Memory B cell (primary cell): ENCODE measurements at regions not wholly inside any gene's neighbourhood (a gene's known extent, or its start where the extent isn't known, plus 50 kb on each side); places are given as distances from the start of the nearest gene placed in this dataset.

Experiments used
- ATAC-seq: fragments of 150-1000 bp; cut with Tn5 transposase; 2 replicates; pipeline ENCODE4 v1.10.0; 2021; ENCODE audit warnings: low read depth, mild to moderate bottlenecking, moderate library complexity
- DNase-seq, 2 donors: peaks; one replicate each; pipeline ENCODE4 v3.0.0; 2022; ENCODE audit warnings: low spot score in 2 of 2
- H3K27ac Mint-ChIP-seq: one replicate; pipeline ENCODE4 v1.8.0; 2022; ENCODE audit warnings: mild to moderate bottlenecking, moderate library complexity, mixed read lengths
- H3K27me3 Mint-ChIP-seq: one replicate; pipeline ENCODE4 v1.8.0; 2022; ENCODE audit warnings: mixed read lengths
- H3K36me3 Mint-ChIP-seq: one replicate; pipeline ENCODE4 v1.8.0; 2022; ENCODE audit warnings: mild to moderate bottlenecking, mixed read lengths
- H3K4me1 Mint-ChIP-seq: one replicate; pipeline ENCODE4 v1.8.0; 2022; ENCODE audit warnings: mixed read lengths
- H3K4me3 Mint-ChIP-seq: one replicate; pipeline ENCODE4 v1.8.0; 2022; ENCODE audit warnings: mild to moderate bottlenecking, moderate library complexity, mixed read lengths
- H3K9me3 Mint-ChIP-seq: one replicate; pipeline ENCODE4 v1.8.0; 2022; ENCODE audit warnings: mixed read lengths

DNA sequence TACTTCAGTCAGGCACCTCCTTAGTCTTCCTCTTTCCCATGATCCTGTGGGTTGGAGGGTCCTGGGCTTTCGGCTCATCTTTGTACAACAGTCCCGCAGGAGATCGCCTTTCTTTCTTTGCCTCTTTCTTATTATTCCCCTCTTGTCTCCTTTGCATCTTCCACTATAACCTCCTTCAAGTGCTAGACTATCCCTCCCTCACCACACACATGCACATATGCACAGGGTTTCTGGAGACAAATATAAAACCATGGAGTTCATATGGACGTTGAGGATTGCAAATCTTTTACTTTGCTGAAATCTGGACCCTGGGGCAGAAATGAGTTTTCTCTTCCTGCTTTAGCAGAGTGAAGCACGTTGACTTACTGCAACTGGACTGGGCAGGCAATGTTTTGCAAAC lies 80.3 kb downstream of the TMEM17 start:
- no peaks in the 10 kb centered on the region for H3K36me3 Mint-ChIP-seq
- DNase-seq (no peak), ATAC-seq (no peak)
- H3K9me3 Mint-ChIP-seq = peaks cover 6% of the 10 kb centered on the region
- H3K27ac Mint-ChIP-seq = no peak overlapping the region
- H3K4me3 Mint-ChIP-seq = no peak overlapping the region
- H3K27me3 Mint-ChIP-seq = no peaks in the 10 kb centered on the region
- no peaks in the 10 kb centered on the region for H3K4me1 Mint-ChIP-seq

DNA sequence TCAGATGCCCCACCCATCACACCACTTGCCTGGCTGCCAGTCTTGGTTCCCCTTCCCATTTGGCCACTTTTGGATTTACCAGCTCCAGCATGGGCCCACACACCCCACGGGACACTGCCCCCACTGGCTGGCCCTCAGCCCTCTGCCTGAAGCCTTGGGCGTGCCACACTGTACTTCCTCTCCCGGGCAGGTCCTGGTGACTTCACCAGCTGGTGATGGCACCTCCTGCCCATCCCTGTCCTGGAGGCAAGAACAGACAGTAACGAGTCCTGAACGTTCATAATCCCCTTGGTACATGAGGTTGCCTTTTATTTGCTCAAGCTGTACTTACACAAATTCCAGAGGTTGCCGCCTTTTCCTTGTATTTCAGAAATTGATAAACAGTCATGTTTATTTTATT lies 81.1 kb downstream of the TMEM17 start:
- ATAC-seq (no peak), DNase-seq (no peak)
- Mint-ChIP-seq H3K9me3 (peaks cover 3% of the 10 kb centered on the region), H3K27ac (no peak overlapping the region), H3K4me1 (no peaks in the 10 kb centered on the region), H3K36me3 (no peaks in the 10 kb centered on the region), H3K27me3 (no peaks in the 10 kb centered on the region), H3K4me3 (no peak overlapping the region)

DNA sequence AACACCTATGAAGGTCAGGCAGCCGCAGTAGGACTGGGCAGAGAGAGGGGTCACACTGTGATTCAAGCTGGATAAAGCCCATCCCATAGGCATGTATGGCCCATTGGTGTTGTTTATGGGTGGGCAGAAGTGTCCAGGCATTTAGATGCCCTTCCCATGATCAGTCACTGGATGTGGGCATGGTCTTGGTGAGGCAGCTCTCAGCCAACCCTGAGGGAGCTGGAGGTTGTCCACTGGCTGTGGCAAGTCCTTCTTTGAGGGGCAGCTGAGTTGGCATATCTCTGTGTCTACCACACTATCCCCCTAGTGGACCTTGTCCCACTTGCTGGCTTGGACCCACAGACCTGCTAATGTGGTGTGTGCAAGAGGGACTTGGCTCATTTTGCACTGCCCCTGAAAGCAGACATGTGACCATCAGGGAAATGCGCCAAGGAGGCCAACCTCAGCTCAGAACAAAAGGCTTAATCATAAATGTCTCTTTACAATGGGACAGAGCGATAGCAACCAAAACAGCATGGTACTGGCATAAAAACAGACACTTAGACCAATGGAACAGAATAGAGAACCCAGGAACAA lies 82.0 kb downstream of the TMEM17 start:
- Mint-ChIP-seq H3K4me1 (no peaks in the 10 kb centered on the region), H3K27me3 (no peaks in the 10 kb centered on the region), H3K9me3 (peaks cover 7% of the 10 kb centered on the region), H3K4me3 (no peak overlapping the region), H3K36me3 (no peaks in the 10 kb centered on the region), H3K27ac (no peak overlapping the region)
- no peak for DNase-seq
- no peak for ATAC-seq

DNA sequence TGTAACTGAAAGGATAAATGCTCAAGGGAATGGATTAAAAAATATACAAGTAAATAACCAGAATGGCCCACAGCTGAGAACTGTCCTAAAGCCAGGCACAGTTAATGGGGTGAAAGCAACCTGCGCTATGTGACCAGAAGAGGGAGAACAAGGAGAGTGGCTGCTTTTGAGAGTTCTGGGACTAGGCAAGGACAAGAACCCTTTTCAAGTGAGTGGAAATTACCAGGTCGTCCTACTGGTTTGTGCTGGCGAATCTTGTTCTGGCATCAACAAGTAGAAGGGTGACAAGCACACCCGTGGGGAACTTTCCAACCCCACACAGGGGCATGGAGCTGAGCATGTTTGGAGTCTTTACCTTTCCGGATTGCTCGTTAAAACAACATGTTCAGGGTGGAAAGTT lies 82.8 kb downstream of the TMEM17 start:
- DNase-seq = no peak
- H3K4me1 Mint-ChIP-seq = no peaks in the 10 kb centered on the region
- no peaks in the 10 kb centered on the region for H3K27me3 Mint-ChIP-seq
- H3K9me3 Mint-ChIP-seq = peaks cover 10% of the 10 kb centered on the region
- H3K36me3 Mint-ChIP-seq = no peaks in the 10 kb centered on the region
- no peak overlapping the region for H3K27ac Mint-ChIP-seq
- ATAC-seq = no peak
- H3K4me3 Mint-ChIP-seq = no peak overlapping the region

DNA sequence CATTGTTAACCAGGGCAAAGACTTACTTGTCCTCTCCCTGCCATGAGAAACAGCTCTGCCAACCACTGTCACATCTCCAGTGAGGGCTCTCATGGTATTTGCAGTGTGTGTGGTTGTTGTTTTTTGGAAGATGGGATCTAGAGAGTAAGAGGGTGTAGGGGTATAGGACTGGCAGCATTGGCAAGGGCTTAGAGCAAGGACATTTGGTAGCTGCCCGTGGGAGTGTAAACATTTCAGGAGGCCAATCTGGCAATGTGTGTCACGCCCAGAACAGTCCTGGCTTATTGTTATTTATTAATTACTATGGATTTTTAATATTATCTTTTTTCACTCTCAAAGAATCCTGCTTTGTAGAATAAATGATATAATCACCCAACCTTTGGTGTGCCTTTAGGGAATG lies 90.5 kb downstream of the TMEM17 start:
- DNase-seq (no peak), ATAC-seq (no peak)
- Mint-ChIP-seq H3K27me3 (peaks cover 2% of the 10 kb centered on the region), H3K36me3 (peaks cover 2% of the 10 kb centered on the region), H3K4me1 (peaks cover 14% of the 10 kb centered on the region), H3K4me3 (no peak overlapping the region), H3K27ac (no peak overlapping the region), H3K9me3 (peaks cover 7% of the 10 kb centered on the region)

DNA sequence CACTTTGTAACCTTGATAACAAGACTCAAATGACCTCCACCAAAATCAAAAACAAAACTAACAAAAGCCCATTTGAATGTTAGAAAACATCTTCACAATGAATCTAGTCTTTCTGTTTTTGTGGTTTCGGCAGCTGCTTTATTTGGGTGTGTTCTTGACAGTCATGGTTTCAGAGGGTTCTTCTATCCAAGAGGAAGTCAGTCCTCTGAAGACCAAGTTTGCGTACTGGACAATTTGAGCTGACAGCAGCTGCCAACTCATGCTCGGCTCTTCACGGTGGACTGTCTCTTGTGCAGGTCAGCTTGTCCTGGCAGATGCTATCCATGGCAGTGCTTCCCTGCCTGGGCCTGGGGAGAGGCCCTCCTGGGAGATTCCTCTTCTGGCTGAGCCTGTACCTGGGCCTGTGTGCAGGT lies 91.0 kb downstream of the TMEM17 start:
- H3K4me1 Mint-ChIP-seq = peaks cover 14% of the 10 kb centered on the region
- no peak overlapping the region for H3K4me3 Mint-ChIP-seq
- H3K27me3 Mint-ChIP-seq = peaks cover 2% of the 10 kb centered on the region
- peaks cover 7% of the 10 kb centered on the region for H3K9me3 Mint-ChIP-seq
- DNase-seq (no peak), ATAC-seq (peak; percentile 27)
- no peak overlapping the region for H3K27ac Mint-ChIP-seq
- peaks cover 2% of the 10 kb centered on the region for H3K36me3 Mint-ChIP-seq

DNA sequence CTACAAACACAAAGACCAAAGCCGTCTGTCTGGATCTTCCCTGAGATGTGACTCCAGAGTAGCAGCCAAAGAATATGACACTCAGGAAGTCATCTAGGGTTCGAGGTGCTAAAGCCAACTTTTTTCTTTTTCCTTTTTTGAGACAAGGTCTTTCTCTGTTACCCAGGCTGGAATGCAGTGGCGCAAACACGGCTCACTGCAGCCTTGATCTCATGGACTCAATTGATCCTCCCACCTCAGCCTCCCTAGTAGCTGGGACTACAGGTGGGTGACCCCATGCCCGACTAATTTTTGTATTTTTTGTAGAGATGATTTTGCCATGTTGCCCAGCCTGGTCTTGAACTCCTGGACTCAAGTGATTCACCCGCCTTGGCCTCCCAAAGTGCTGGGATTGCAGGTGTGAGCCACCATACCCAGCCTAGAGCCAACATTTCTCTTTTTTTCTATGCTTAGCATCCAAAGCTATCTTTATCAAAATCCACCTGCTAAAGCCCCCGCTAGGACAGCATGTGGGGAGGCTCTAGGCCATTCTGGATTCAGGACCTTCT lies 92.8 kb downstream of the TMEM17 start:
- Mint-ChIP-seq H3K36me3 (peaks cover 2% of the 10 kb centered on the region), H3K4me3 (no peak overlapping the region), H3K27ac (no peak overlapping the region), H3K9me3 (no peaks in the 10 kb centered on the region), H3K4me1 (peaks cover 14% of the 10 kb centered on the region), H3K27me3 (peaks cover 2% of the 10 kb centered on the region)
- DNase-seq (no peak), ATAC-seq (no peak)

DNA sequence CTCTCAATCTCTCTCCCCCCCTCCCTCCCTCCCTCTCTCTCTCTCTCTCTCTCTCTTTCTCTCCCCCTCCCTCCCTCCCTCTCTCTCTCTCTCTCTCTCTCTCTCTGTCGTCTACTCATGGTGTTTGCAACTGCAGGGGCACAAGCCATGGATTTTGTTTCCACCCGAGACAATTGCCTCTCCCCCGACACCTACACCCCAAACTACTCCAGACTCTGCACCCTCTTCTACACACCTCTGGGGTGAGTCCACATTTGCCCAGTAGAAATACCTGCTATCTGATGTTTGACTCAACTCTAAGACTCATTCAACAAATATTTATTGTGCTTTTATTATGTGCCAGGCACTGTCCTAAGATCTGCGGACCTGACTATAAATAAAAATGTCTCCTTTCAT lies 93.7 kb downstream of the TMEM17 start:
- Mint-ChIP-seq H3K27ac (peak overlapping the region; percentile 77), H3K9me3 (no peaks in the 10 kb centered on the region), H3K4me1 (peaks cover 14% of the 10 kb centered on the region), H3K4me3 (no peak overlapping the region), H3K36me3 (peaks cover 2% of the 10 kb centered on the region), H3K27me3 (peaks cover 2% of the 10 kb centered on the region)
- peak; percentile 12 for ATAC-seq
- no peak for DNase-seq

DNA sequence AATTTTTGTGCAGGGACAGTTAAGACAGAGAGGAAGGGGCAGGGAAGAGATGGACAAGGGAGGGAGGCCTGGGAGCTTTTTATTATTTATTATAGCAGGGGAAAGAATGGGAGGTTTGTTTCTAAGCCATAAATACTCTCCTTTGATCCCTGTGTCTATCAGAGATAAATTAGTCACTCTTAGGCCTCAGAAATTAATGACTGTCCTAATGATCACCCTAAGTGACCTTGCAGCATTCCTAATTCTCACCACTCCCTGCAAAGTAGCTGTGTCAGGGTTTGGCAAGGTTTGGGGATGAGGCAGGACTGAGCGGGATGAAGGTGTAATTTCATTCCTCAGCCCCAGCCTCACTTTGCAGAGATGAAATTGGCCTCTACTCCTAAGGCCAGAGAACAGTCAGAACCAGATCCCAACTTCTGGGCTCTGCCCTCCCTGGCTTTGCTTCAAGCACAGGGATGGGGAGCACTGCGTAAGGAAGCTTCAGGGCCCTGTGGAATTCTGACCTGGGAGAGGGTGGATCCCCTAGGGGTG lies 95.0 kb downstream of the TMEM17 start:
- H3K36me3 Mint-ChIP-seq = no peaks in the 10 kb centered on the region
- ATAC-seq (no peak), DNase-seq (no peak)
- H3K27me3 Mint-ChIP-seq = no peaks in the 10 kb centered on the region
- H3K4me3 Mint-ChIP-seq = no peak overlapping the region
- no peaks in the 10 kb centered on the region for H3K9me3 Mint-ChIP-seq
- H3K4me1 Mint-ChIP-seq = peaks cover 14% of the 10 kb centered on the region
- no peak overlapping the region for H3K27ac Mint-ChIP-seq

DNA sequence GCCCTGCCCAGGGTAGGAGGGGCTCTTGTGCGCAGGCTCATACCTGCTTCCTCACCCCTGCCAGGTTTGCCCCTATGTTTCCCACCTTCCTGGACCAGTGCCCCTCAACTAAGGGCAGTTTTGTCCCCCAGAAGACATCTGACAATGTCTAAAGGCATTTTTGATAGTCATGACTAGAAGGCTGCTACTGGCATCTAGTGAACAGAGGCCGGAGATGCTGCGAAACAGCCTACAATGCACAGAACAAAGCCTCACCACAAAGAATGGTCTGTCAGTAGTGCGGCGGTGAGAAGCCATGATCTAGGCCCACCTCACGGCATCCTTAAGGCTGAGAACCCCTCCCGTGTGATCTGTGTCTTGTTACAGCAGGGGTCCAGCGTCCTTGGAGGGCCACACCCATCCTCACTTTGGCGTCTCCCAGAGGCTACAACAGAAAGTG lies 96.0 kb downstream of the TMEM17 start:
- ATAC-seq = no peak
- Mint-ChIP-seq H3K4me1 (peaks cover 9% of the 10 kb centered on the region), H3K9me3 (no peaks in the 10 kb centered on the region), H3K36me3 (no peaks in the 10 kb centered on the region), H3K27ac (no peak overlapping the region), H3K4me3 (no peak overlapping the region), H3K27me3 (no peaks in the 10 kb centered on the region)
- no peak for DNase-seq

DNA sequence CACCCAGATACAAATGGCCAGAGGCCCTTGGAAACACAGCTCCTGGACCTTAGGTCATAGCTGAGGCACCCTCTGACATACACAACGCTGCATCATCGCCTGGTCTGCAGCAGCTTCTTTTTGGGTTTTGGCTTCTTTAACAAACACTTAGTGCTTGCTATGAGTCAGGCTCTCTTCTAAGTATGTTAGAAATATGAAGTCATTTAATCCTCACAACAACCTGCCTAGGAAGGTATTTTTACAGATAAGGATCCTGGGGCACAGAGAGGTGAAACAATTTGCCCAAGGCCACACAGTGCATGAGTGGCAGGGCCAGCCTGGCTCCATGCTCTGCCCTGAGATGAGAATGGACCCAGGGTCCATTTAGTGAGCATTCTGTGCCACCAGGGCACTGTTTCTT lies 96.6 kb downstream of the TMEM17 start:
- H3K4me3 Mint-ChIP-seq = no peak overlapping the region
- ATAC-seq (no peak), DNase-seq (no peak)
- no peak overlapping the region for H3K27ac Mint-ChIP-seq
- H3K9me3 Mint-ChIP-seq = no peaks in the 10 kb centered on the region
- H3K4me1 Mint-ChIP-seq = peaks cover 8% of the 10 kb centered on the region
- H3K36me3 Mint-ChIP-seq = no peaks in the 10 kb centered on the region
- no peaks in the 10 kb centered on the region for H3K27me3 Mint-ChIP-seq

DNA sequence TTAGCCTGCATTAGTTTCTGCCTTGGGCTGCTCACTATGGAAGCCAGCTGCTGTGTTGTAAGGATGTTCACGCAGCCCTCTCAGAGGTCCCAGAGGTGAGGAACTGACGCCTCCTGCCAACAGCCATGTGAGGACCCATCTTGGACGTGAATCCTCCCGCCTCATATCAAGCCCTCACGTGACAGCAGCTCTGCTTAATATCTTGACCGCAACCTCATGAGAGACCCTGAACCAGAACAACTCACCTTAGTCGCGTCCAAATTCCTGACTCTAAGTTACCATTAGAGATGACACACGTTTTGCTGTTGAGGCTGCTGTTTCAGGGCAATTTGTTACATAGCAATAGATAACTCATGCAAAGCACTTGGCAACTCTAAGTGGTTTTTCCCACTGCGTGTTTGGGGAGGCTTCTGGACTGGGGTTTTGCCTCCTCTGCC lies 97.7 kb downstream of the TMEM17 start:
- Mint-ChIP-seq H3K27me3 (no peaks in the 10 kb centered on the region), H3K4me3 (no peak overlapping the region), H3K4me1 (peaks cover 8% of the 10 kb centered on the region), H3K36me3 (no peaks in the 10 kb centered on the region), H3K9me3 (no peaks in the 10 kb centered on the region), H3K27ac (no peak overlapping the region)
- DNase-seq (no peak), ATAC-seq (no peak)

DNA sequence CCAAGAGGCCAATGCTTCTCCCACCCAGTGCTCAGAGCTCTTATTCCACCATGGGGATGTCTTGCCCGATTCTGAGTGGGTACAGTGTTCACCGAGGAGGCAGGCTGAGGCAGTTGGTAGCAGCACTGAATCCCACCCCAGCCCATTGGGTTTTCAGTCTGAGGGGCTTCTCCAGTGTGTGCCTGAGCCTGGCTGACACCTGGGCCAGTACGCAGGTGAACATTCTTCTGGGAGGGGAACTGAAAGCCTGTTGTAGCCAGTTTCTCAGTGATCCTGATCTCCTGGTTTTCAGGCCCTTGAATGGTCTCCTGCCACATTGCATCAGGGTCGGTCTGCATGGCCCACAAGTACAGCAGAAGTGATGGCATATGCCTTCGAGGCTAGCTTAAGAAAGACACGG lies 98.2 kb downstream of the TMEM17 start:
- H3K4me1 Mint-ChIP-seq = peaks cover 8% of the 10 kb centered on the region
- ATAC-seq (no peak), DNase-seq (no peak)
- no peaks in the 10 kb centered on the region for H3K27me3 Mint-ChIP-seq
- H3K27ac Mint-ChIP-seq = no peak overlapping the region
- no peaks in the 10 kb centered on the region for H3K36me3 Mint-ChIP-seq
- H3K4me3 Mint-ChIP-seq = no peak overlapping the region
- no peaks in the 10 kb centered on the region for H3K9me3 Mint-ChIP-seq

DNA sequence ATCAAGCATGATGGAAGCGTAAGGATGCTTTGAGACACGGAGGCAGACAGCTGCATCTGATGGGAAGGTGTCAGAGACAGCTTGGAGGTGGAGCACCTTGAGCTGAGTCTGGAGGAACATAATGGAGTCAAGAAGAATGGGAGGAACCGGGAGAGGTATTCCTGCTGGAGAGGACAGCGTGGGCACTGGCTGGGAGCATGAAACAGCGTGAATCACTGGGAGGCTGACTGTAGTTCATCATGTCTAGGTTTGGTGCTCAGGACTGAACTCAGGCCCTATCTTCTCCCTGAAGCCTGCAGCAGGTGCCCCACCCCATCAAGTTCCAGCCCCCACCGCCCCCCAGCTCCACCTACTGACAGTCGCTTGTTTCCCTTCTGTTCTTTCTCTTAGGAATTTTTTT lies 98.6 kb downstream of the TMEM17 start:
- no peaks in the 10 kb centered on the region for H3K9me3 Mint-ChIP-seq
- H3K27ac Mint-ChIP-seq = no peak overlapping the region
- no peaks in the 10 kb centered on the region for H3K36me3 Mint-ChIP-seq
- ATAC-seq (no peak), DNase-seq (no peak)
- no peaks in the 10 kb centered on the region for H3K27me3 Mint-ChIP-seq
- no peak overlapping the region for H3K4me3 Mint-ChIP-seq
- peaks cover 7% of the 10 kb centered on the region for H3K4me1 Mint-ChIP-seq

DNA sequence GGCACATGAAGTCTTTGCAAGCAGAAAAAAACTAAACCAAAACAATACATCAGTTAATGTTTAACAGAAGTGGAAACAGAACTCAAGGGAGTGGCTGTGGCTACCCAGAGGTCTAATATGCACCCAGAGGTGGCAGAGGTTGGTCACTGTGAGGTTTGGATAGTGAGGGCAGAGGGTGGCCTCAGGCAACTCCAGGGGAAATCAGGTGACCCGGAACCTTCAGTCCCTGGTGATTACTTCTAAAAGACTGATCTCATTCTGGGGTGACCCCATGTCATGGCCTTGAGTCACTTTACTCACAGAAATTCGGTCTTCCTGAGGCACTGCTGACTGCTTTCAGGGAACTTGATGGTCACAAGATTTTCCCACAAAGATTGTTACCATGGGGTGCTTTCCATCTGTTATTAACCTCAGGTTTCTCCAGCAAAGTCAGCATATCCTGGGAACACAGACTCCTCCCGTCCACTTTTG lies 99.4 kb downstream of the TMEM17 start:
- H3K4me3 Mint-ChIP-seq = no peak overlapping the region
- no peaks in the 10 kb centered on the region for H3K36me3 Mint-ChIP-seq
- H3K27ac Mint-ChIP-seq = no peak overlapping the region
- peaks cover under 1% of the 10 kb centered on the region for H3K4me1 Mint-ChIP-seq
- ATAC-seq (no peak), DNase-seq (no peak)
- no peaks in the 10 kb centered on the region for H3K27me3 Mint-ChIP-seq
- H3K9me3 Mint-ChIP-seq = no peaks in the 10 kb centered on the region
